ENCODE measurements at regions not wholly inside any gene's neighbourhood (a gene's known extent, or its start where the extent isn't known, plus 50 kb on each side); places are given as distances from the start of the nearest gene placed in this dataset.
"Not testable (repeated sequence)": the region's sequence is repeated elsewhere in the genome, so short reads cannot be mapped to it uniquely, and the experiment has no call there.

DNA sequence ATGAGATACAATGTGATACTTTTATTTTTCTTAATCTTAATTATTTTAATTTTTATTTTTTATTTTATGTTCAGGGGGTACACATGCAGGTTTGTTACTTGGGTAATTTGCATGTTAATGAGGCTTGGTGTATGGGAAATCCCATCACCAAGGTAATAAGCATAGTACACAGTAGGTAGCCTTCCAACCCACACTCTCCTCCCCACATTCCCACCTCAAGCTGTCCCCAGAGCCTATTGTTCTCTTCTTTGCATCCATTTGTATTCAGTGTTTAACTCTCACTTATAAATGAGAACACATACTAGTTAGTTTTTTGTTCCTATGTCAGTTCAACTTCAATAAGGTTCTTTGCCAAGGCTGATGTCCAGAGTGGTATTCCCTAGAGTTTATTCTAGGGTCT is 1375.4 kb downstream of the NSUN3 start:
- DNase-seq (ENCODE audit: low read depth in 2 of 2, low spot score in 1 of 2) = no peak

- no peak for DNase-seq (ENCODE audit: low read depth in 2 of 2, low spot score in 1 of 2)
These were observed 1371.6 kb upstream of the EPHA6 start for GRCh38 chr3:95442766-95443165.

DNA sequence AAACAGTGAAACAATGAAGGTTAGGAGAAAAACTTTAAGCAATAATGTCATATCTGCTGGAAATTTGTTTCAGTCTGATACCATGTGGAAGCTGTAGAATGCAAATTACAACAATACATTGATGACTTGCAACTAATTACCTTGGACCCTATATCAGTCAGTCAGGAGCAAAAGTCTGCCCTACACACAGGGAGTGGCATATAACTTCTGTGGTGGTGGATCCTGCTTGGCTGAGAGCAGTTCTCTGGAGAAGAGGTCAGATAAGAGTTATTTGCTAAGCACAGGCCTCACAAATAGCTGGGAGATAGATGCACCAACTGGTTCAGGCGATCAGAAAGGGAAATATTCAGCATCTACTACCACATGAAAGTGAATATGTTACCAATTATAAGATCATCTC is 1364.6 kb upstream of the EPHA6 start:
- DNase-seq (ENCODE audit: low read depth in 2 of 2, low spot score in 1 of 2) = no peak

DNA sequence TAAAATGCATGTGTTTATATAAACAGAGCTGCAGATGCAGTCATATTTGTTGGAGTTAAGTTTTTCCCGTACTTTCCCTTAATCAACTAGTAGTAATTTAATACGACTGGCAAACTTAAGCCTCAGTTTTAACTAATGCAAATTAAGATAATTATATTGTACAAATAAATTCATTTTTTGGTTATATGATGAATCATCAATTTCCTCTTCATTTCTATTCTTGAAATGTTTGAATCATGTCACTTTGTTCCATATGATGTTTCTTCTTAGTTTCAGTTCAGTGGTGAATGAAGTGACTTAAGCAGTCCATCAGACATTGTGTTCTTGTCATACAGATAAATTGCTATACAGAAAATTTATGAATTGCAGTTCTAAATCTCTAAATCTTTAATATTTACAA is 1361.2 kb upstream of the EPHA6 start:
- no peak for DNase-seq (ENCODE audit: low read depth in 2 of 2, low spot score in 1 of 2)

- DNase-seq (ENCODE audit: low read depth in 2 of 2, low spot score in 1 of 2) = no peak
These were observed 1357.6 kb upstream of the EPHA6 start for GRCh38 chr3:95456835-95457234.

- DNase-seq (ENCODE audit: low read depth in 2 of 2, low spot score in 1 of 2) = no peak
These were observed 1354.7 kb upstream of the EPHA6 start for GRCh38 chr3:95459706-95460105.

DNA sequence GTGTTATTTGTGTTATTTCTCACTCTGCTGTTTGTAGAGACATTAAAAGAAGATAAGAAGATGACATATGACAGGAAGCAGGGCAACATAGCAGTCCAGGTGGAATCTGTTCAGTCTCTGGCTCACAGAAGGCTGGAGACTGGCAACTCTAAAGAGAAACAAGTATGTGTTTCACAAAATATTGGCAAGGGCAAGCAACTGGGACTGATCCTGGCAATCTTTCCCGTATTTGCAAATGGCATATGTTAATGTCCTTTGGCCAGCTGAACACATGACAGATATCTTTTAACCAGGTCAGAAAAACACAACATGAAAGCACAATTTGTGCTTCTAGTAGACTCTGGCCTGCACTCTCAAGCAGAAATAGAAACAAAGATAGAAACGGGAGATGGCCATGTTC is 1354.1 kb upstream of the EPHA6 start:
- DNase-seq (ENCODE audit: low read depth in 2 of 2, low spot score in 1 of 2) = no peak

- no peak for DNase-seq (ENCODE audit: low read depth in 2 of 2, low spot score in 1 of 2)
These were observed 1352.2 kb upstream of the EPHA6 start for GRCh38 chr3:95462161-95462560.

- DNase-seq (ENCODE audit: low read depth in 2 of 2, low spot score in 1 of 2) = no peak
These were observed 1350.0 kb upstream of the EPHA6 start for GRCh38 chr3:95464346-95464745.

GRCh38 chr3:95468331-95468730 is 1346.1 kb upstream of the EPHA6 start:
- no peak for DNase-seq (ENCODE audit: low read depth in 2 of 2, low spot score in 1 of 2)

DNA sequence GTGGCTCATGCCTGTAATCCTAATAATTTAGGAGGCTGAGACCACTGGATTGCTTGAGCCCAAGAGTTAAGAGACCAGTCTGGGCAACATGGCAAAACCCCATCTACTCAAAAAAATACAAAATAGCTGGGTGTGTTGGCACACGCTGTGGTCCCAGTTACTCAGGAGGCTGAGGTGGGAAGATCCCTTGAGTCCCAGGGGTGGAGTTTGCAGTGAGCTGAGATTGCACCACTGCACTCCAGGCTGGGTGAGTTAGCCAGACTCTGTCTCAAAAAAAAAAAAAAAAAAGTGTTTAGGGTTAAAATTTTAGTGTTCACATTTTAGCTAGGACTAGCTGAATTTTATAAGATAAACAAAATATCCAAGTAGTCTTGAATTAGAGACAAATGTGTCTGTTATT is 1340.1 kb upstream of the EPHA6 start:
- DNase-seq (ENCODE audit: low read depth in 2 of 2, low spot score in 1 of 2) = no peak

DNA sequence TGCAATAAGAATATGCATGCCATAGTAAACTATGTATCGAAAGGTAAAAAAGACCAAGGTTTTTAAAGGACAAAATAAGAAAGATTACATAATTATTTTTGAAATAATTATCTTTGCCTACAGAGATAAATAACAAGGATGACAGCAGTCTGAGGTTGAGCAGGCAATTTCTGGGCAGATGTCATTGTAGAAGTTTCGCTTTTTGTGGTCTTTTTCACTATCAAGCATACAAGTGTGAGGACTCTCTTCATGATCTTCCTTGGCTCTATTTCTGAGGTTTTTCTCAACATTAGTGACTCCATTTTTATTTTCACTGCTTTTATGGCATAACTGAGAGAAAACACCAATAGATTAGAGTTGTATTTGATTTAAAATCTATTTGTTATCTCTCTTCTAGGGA is 1337.9 kb upstream of the EPHA6 start:
- DNase-seq (ENCODE audit: low read depth in 2 of 2, low spot score in 1 of 2) = no peak

GRCh38 chr3:95506174-95506573 is 1308.2 kb upstream of the EPHA6 start:
- no peak for DNase-seq (ENCODE audit: low read depth in 2 of 2, low spot score in 1 of 2)

GRCh38 chr3:95508124-95508523 is 1306.3 kb upstream of the EPHA6 start:
- no peak for DNase-seq (ENCODE audit: low read depth in 2 of 2, low spot score in 1 of 2)

- no peak for DNase-seq (ENCODE audit: low read depth in 2 of 2, low spot score in 1 of 2)
These were observed 1302.6 kb upstream of the EPHA6 start for GRCh38 chr3:95511828-95512227.

GRCh38 chr3:95514260-95514659 is 1300.1 kb upstream of the EPHA6 start:
- DNase-seq (ENCODE audit: low read depth in 2 of 2, low spot score in 1 of 2) = no peak

- DNase-seq (ENCODE audit: low read depth in 2 of 2, low spot score in 1 of 2) = no peak
These were observed 1293.0 kb upstream of the EPHA6 start for GRCh38 chr3:95521396-95521795.

- no peak for DNase-seq (ENCODE audit: low read depth in 2 of 2, low spot score in 1 of 2)
These were observed 1291.9 kb upstream of the EPHA6 start for GRCh38 chr3:95522449-95522848.

GRCh38 chr3:95539950-95540483 is 1274.4 kb upstream of the EPHA6 start:
- no peak for DNase-seq (ENCODE audit: low read depth in 2 of 2, low spot score in 1 of 2)

DNA sequence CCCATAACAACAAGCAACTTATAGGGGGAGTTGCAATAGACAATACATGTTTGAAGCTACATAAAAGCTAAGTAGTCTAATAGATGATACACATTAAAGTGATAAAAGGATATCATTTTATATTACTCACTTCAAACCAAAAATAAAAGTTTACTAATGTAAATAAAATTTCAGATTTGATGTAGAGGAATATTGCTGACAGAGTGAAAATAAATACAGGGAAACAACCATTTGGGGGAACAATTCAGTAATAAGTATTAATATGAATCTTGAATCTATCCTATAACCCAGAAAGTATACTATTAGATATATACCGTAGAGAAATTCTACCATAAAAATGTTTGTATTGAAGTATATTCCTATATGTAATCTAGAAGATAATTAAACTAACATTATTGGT is 1248.9 kb upstream of the EPHA6 start:
- DNase-seq (ENCODE audit: low read depth in 2 of 2, low spot score in 1 of 2) = no peak

DNA sequence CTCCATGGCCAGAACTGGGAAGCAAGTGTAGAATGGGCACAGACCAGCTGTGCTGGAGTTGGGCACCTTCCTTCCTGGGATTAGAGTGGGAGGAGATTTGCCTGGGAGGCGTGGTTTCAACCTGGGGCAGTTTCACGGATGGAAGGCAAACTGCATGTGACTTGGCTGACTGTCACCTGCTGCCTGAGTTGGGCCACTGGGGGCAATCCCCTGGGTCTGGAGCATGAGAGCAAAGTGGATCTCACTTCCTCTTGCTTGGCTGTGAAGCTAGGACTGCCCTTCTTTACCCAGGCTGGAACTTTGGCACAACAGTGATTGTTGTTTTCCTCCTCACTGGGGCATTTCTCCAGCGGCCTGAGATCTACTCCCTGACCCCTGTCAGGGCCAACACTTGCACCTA is 1247.0 kb upstream of the EPHA6 start:
- no peak for DNase-seq (ENCODE audit: low read depth in 2 of 2, low spot score in 1 of 2)

DNA sequence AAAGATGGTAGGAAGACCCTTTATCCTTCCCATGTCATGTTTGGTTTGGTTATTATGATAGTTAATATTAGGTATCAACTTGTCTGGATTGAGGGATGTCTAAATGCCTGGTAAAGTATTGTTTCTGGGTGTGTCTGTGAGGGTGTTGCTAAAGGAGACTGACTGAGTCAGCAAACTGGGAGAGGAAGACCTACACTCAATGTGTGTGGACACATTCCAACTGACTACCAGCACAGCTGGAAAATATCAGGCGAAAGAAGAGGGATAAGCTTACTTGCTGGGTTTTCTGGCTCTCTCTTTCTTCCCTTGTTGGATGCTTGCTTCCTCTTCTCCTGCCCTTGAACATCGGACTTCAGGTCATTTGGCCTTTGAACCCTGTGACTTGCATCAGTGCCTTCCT is 1227.6 kb upstream of the EPHA6 start:
- no peak for DNase-seq (ENCODE audit: low read depth in 2 of 2, low spot score in 1 of 2)

- DNase-seq (ENCODE audit: low read depth in 2 of 2, low spot score in 1 of 2) = not testable (repeated sequence)
These were observed 1226.8 kb upstream of the EPHA6 start for GRCh38 chr3:95587641-95588040.

GRCh38 chr3:95588473-95588872 is 1225.9 kb upstream of the EPHA6 start:
- DNase-seq (ENCODE audit: low read depth in 2 of 2, low spot score in 1 of 2) = no peak

Measured in stimulated activated CD8-positive, alpha-beta memory T cell treated with anti-CD3 and anti-CD28 coated beads, Interleukin-4, amount 100 ng/mL, for 1 hour (primary cell).